HG02610 (cell line): ENCODE measurements at regions not wholly inside any gene's neighbourhood (a gene's known extent, or its start where the extent isn't known, plus 50 kb on each side); places are given as distances from the start of the nearest gene placed in this dataset.
"Not testable (repeated sequence)": the region's sequence is repeated elsewhere in the genome, so short reads cannot be mapped to it uniquely, and the experiment has no call there.

Source experiments
- ATAC-seq: cut with Tn5 transposase; IDR thresholded peaks from one replicate; pipeline ENCODE4 v1.9.1; 2021; ENCODE audit warnings: mild to moderate bottlenecking, moderate library complexity; ENCODE audit not compliant: unreplicated experiment

DNA sequence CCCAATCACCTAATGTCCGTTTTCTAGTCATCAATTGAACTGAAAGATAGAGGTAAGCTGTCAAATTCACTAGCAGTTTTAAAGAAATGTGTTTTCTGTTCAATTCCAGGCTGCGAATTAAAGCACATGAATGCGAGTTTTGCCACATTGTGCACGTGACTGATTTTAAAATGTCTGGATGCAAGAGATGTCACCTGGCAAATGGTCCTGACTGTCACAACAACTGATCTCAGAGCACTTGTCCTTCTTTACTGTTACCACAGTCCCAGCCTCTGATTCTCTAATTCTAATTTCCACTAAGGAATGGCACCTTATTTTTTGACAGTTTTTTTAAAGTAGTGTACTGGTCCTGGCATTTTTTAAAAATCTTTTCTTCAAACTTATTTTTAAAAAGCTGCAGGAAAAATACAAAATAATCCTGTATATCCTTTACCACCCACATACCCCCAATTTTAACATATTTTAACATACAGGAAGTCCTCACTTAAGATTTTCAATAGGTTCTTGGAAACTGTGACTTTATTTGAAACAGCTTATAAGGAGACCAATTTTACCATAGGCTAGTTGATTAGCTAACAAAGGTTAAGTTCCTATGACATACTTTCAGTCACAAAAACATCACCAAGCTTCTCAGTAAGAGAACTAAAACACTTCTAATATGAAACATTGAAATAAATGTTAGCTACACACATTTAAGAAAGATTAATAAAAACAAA, 1364.3 kb downstream of the EFNA5 start:
- ATAC-seq: no peak

DNA sequence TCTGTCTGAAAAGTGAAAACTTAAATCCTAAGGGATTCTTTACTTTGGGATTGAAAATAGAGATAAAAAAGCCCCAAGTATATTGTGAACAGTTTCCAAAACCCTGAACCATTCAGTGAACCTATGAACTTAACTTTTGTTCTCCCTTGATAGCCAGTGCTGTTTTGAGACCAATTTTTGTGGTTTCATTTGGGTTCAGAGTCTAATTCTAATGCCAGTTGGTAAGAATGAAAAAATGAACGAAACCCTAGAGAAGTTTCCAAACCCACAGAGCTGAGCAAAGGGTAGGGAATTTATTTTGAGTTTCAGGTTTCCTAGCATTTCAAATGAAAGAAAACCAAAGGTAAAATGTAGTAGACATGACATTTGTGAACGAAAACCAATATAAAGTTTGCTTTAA, 1366.8 kb downstream of the EFNA5 start:
- ATAC-seq: no peak

DNA sequence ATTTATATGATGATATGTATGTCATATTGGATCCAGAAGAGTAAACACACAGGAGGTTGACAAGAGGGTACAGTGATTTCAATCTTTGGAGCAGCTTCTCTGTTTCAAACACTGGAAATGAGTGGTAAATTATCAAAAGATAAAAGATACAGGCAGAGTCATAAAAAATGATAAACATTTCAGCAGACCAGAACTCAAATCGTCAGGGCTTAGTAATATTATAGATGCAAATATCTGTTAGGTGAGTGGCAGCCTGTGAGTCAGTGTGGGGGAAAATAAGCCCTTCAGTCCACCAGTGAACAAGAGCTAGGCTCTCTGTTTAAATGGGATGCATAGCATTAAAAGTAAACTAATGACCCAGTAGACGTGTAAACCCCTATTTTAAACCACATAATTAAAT, 1378.1 kb downstream of the EFNA5 start:
- no peak for ATAC-seq

GRCh38 chr5:106290841-106291240, 1379.9 kb downstream of the EFNA5 start:
- ATAC-seq: no peak

GRCh38 chr5:106288979-106289378, 1381.8 kb downstream of the EFNA5 start:
- no peak for ATAC-seq

GRCh38 chr5:106277540-106278096, 1393.1 kb downstream of the EFNA5 start:
- no peak for ATAC-seq

DNA sequence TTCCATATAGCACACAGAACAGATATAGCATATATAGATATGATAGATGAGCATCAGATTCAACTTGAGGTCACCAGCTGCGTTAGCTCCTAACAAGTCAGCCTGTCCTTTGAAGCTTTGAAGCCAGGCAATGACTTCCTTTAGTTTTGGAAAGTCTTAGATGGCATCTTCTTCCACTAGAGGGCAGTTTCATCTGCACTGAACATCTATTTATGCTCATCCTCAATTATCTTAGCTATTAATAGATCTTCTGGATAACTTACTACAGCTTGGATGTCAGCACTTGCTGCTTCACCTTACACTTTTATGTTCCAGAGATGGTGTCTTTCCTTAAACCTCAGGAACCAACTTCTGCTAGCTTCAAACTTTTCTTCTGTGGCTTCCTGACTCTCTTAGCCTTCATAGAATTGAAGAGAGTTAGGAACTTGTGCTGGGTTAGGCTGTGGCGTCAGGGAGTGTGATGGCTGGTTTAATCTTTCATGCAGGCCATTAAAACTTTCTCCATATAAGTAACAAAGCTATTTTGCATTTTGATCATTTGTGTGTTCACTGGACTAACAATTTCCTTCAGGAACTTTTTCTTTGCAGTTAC, 1401.4 kb downstream of the EFNA5 start:
- ATAC-seq: no peak

- no peak for ATAC-seq
Observed at GRCh38 chr5:106267256-106267655, 1403.5 kb downstream of the EFNA5 start.

GRCh38 chr5:106262395-106262794, 1408.3 kb downstream of the EFNA5 start:
- no peak for ATAC-seq

- not testable (repeated sequence) for ATAC-seq
Observed at GRCh38 chr5:106259431-106260090, 1411.2 kb downstream of the EFNA5 start.

GRCh38 chr5:106258591-106259125, 1412.1 kb downstream of the EFNA5 start:
- ATAC-seq: no peak

GRCh38 chr5:106254784-106255183, 1416.0 kb downstream of the EFNA5 start:
- ATAC-seq: no peak

- ATAC-seq: not testable (repeated sequence)
Observed at GRCh38 chr5:106246044-106246745, 1424.5 kb downstream of the EFNA5 start.

DNA sequence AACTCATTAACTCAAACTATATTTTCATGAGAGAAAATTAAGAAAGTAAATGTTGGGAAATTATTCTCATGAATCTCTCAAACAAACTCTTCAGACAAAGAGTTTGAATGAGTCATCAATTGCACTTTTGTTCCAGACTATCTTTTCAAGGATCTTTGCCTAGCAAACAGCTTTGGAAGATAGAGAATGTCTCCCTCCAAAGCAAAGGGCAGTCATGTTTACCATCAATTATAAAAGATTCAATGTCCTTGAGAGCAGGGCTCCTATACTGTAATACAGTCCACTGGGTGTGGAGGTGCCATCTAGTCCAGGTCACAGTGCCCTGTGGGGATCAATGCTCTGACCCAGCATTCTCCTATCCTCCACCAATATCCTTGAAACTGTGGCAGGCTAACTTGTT, 1429.3 kb downstream of the EFNA5 start:
- no peak for ATAC-seq

DNA sequence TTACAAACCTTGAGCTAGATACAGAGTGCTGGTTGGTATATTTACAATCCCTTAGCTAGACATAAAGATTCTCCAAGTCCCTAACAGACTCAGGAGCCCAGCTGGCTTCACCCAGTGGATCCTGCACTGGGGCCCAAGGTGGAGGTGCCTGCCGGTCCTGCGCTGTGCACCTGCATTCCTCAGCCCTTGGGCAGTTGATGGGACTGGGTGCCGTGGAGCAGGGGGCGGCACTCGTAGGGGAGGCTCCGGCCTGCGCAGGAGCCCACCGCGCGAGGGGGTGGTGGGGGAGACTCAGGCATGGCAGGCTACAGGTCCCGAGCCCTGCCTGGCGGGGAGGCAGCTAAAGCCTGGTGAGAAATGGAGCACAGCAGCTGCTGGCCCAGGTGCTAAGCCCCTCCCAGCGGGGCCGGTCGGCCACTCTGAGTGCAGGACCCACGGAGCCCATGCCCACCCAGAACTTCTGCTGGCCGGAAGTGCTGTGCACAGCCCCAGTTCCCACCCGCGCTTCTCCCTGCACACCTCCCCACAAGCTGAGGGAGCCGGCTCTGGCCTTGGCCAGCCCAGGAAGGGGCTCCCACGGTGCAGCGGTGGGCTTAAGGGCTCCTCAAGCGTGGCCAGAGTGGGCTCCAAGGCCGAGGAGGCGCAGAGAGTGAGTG, 1464.7 kb downstream of the EFNA5 start:
- no peak for ATAC-seq

- no peak for ATAC-seq
Observed at GRCh38 chr5:106202035-106202434, 1468.7 kb downstream of the EFNA5 start.

GRCh38 chr5:106200971-106201370, 1469.8 kb downstream of the EFNA5 start:
- no peak for ATAC-seq

GRCh38 chr5:106195679-106196474, 1474.9 kb downstream of the EFNA5 start:
- ATAC-seq: no peak

DNA sequence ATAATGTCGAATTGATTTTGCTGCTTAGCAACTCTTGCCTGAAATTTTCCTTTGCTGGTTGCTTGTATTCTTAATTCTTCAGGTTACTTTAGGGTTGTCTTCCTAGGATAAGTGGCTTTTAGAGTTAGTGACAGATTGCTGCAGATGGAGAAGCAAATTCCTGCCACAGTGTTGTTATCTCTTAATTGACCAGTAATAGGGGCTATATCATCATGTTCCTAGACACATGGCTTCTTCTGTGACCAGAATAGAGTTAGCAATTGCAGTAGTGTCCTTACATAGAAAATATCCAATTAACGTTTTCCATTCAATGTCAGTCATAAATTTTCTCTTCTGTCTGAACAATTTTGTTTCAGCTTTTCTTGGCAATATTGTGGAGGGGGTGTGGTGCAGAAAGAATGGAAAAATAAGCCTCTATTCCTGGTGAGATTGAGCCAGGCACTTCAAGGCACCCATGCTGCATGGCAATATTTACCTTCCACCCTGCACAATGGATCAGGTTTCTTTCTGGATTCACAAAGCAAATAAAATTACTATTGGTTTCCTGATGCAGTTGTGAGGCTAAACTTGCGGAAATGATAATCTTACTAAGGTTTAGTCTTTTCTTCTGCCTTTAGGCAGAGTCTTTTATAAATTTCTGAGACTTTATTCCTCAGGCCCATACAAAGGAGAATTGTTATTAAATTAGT, 1481.5 kb downstream of the EFNA5 start:
- no peak for ATAC-seq
